Lower leg skin (tissue), 3 donors: ENCODE measurements at regions not wholly inside any gene's neighbourhood (a gene's known extent, or its start where the extent isn't known, plus 50 kb on each side); places are given as distances from the start of the nearest gene placed in this dataset.

Experiments
- CTCF ChIP-seq, 3 donors: fragments of 450-650 bp; IDR thresholded peaks; one replicate each; pipeline ENCODE4 v1.5.1; 2016; ENCODE audit warnings: antibody characterized with exemption in 3 of 3, mild to moderate bottlenecking in 3 of 3, moderate library complexity in 2 of 3
- POLR2A ChIP-seq, 2 donors: fragments of 450-650 bp; IDR thresholded peaks; one replicate each; pipeline ENCODE4 v1.6.1; 2016 to 2017; ENCODE audit warnings: antibody characterized with exemption in 2 of 2, mild to moderate bottlenecking in 1 of 2, moderate library complexity in 1 of 2

DNA sequence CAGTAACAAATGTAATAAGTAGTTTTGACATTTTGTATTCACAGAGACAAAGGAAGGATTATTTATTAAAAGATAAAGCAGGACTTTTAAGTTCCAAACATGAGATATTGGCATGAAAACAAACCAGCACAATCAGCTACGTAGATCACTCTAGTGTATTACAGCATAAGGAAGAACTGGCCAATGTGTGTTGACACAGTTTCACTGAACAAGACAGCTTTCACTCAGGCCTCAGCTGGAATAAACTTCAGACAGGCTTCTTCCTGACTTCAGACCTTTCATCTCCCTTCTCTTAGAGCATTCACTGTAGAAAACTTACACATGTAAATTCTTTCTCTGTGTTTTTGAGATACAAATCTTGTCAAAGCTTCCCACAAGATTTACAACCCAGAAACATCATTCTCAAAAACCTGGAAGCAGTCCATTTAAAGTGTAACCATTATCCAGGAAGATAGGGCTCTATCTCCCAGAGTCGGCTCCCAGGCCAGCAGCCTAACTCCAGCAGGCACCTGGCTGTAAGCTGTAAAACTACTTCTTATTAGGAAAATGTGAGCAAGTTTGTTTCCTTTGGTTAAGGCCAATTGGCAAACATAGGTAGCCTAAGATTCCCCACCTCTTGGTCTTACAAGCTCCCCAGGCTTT lies 768.3 kb upstream of the CDH7 start:
- TF ChIP-seq POLR2A (IDR thresholded peaks at IDR 0.05) = no peak
- TF ChIP-seq CTCF (IDR thresholded peaks at IDR 0.05) = no peak
